ENCODE measurements at regions not wholly inside any gene's neighbourhood (a gene's known extent, or its start where the extent isn't known, plus 50 kb on each side); places are given as distances from the start of the nearest gene placed in this dataset.
"Not testable (repeated sequence)": the region's sequence is repeated elsewhere in the genome, so short reads cannot be mapped to it uniquely, and the experiment has no call there.

GRCh38 chr7:21330462-21331178, 97.3 kb upstream of the SP4 start:
- no peak for DNase-seq

- DNase-seq: no peak
Measured at GRCh38 chr7:21334906-21335305, 93.0 kb upstream of the SP4 start.

GRCh38 chr7:21336743-21337142, 91.1 kb upstream of the SP4 start:
- DNase-seq: no peak

GRCh38 chr7:21338728-21339164, 89.1 kb upstream of the SP4 start:
- no peak for DNase-seq

- DNase-seq: not testable (repeated sequence)
Measured at GRCh38 chr7:21344900-21345299, 83.0 kb upstream of the SP4 start.

- no peak for DNase-seq
Measured at GRCh38 chr7:21345361-21345760, 82.5 kb upstream of the SP4 start.

- DNase-seq: no peak
Measured at GRCh38 chr7:21346297-21346696, 81.6 kb upstream of the SP4 start.

GRCh38 chr7:21352540-21353387, 75.1 kb upstream of the SP4 start:
- DNase-seq: no peak

- no peak for DNase-seq
Measured at GRCh38 chr7:21353388-21353780, 74.5 kb upstream of the SP4 start.

GRCh38 chr7:21354284-21354683, 73.6 kb upstream of the SP4 start:
- no peak for DNase-seq

- DNase-seq: no peak
Measured at GRCh38 chr7:21355406-21355874, 72.4 kb upstream of the SP4 start.

GRCh38 chr7:21356616-21357015, 71.3 kb upstream of the SP4 start:
- DNase-seq: no peak

GRCh38 chr7:21357151-21358097, 70.5 kb upstream of the SP4 start:
- DNase-seq: no peak

- no peak for DNase-seq
Measured at GRCh38 chr7:21358648-21359047, 69.2 kb upstream of the SP4 start.

GRCh38 chr7:21359163-21359562, 68.7 kb upstream of the SP4 start:
- DNase-seq: no peak

GRCh38 chr7:21361413-21362125, 66.3 kb upstream of the SP4 start:
- DNase-seq: no peak

GRCh38 chr7:21364801-21365271, 63.0 kb upstream of the SP4 start:
- no peak for DNase-seq

GRCh38 chr7:21365866-21366624, 61.8 kb upstream of the SP4 start:
- DNase-seq: peak; percentile 63

GRCh38 chr7:21367081-21367480, 60.8 kb upstream of the SP4 start:
- DNase-seq: no peak

- no peak for DNase-seq
Measured at GRCh38 chr7:21367537-21367936, 60.3 kb upstream of the SP4 start.

GRCh38 chr7:21368317-21368716, 59.6 kb upstream of the SP4 start:
- no peak for DNase-seq
